WTC11 (cell line): ENCODE measurements at regions not wholly inside any gene's neighbourhood (a gene's known extent, or its start where the extent isn't known, plus 50 kb on each side); places are given as distances from the start of the nearest gene placed in this dataset.
A peak's percentile ranks its signal among the peaks of the same experiment; 100 is the strongest.

Source experiments
- ATAC-seq: fragments of 200-7000 bp; cut with Tn5 transposase; 2 replicates; pipeline ENCODE4 v1.10.0; 2021; ENCODE audit warnings: mild to moderate bottlenecking, moderate library complexity
- CTCF ChIA-PET: fragments of 300-600 bp; sonication (Branson Sonifier 250); formaldehyde crosslinking; loops from one replicate; lab custom pipeline; 2021; ENCODE audit warnings: antibody characterized with exemption; lab: Charles Lee
- POLR2A ChIA-PET: fragments of 350-600 bp; sonication (Branson Sonifier 250); formaldehyde crosslinking; loops from one replicate; lab custom pipeline; 2021; ENCODE audit warnings: antibody characterized with exemption; lab: Charles Lee
- DNase-seq: peaks from one replicate; pipeline ENCODE4 v3.0.0; 2021; ENCODE audit warnings: low spot score
- H3K27ac Mint-ChIP-seq: 2 replicates; pipeline ENCODE4 v1.8.0; 2021; ENCODE audit warnings: mixed read lengths
- H3K27me3 Mint-ChIP-seq: 2 replicates; pipeline ENCODE4 v1.8.0; 2021; ENCODE audit warnings: low read depth, mild to moderate bottlenecking, moderate library complexity, mixed read lengths
- H3K36me3 Mint-ChIP-seq: 2 replicates; pipeline ENCODE4 v1.8.0; 2021; ENCODE audit warnings: mixed read lengths
- H3K4me1 Mint-ChIP-seq: 2 replicates; pipeline ENCODE4 v1.8.0; 2022; ENCODE audit warnings: mixed read lengths
- H3K4me3 Mint-ChIP-seq: 2 replicates; pipeline ENCODE4 v1.8.0; 2021; ENCODE audit warnings: mild to moderate bottlenecking, moderate library complexity, mixed read lengths
- H3K9me3 Mint-ChIP-seq: 2 replicates; pipeline ENCODE4 v1.8.0; 2021; ENCODE audit warnings: mixed read lengths
- CREM ChIP-seq: sonication (generic); formaldehyde crosslinking; IDR thresholded peaks from 2 replicates; pipeline ENCODE4 v1.8.1; 2022; ENCODE audit warnings: mild to moderate bottlenecking, missing genetic modification reagents, moderate library complexity
- EMX1 ChIP-seq: fragments of 250-450 bp; sonication (Bioruptor Pico); IDR thresholded peaks from 2 replicates; pipeline ENCODE4 v1.8.0; 2021; ENCODE audit warnings: mild to moderate bottlenecking
- ETV6 ChIP-seq: sonication (generic); formaldehyde crosslinking; IDR thresholded peaks from 2 replicates; pipeline ENCODE4 v1.8.1; 2022; ENCODE audit warnings: mild to moderate bottlenecking, missing genetic modification reagents
- FOXP1 ChIP-seq: sonication (generic); formaldehyde crosslinking; IDR thresholded peaks from 2 replicates; pipeline ENCODE4 v1.8.0; 2022; ENCODE audit warnings: missing genetic modification reagents, mild to moderate bottlenecking, moderate library complexity, borderline replicate concordance
- GABPB1 ChIP-seq: sonication (generic); formaldehyde crosslinking; IDR thresholded peaks from 2 replicates; pipeline ENCODE4 v1.8.1; 2023; ENCODE audit warnings: mild to moderate bottlenecking, missing genetic modification reagents
- GTF2I ChIP-seq: fragments of 250-450 bp; sonication (Bioruptor Pico); conservative IDR thresholded peaks from 2 replicates; pipeline ENCODE4 v1.4.0; 2021; ENCODE audit warnings: mild to moderate bottlenecking
- HMGA2 ChIP-seq: fragments of 250-450 bp; sonication (Bioruptor Pico); IDR thresholded peaks from 2 replicates; pipeline ENCODE4 v1.4.0; 2021; ENCODE audit warnings: mild to moderate bottlenecking, moderate library complexity
- IRF2 ChIP-seq: sonication (generic); formaldehyde crosslinking; IDR thresholded peaks from 2 replicates; pipeline ENCODE4 v1.8.0; 2022; ENCODE audit warnings: low read depth, missing genetic modification reagents, borderline replicate concordance
- MXD4 ChIP-seq: fragments of 250-450 bp; sonication (Bioruptor Pico); IDR thresholded peaks from 2 replicates; pipeline ENCODE4 v1.8.0; 2021; ENCODE audit warnings: mild to moderate bottlenecking, moderate library complexity, borderline replicate concordance
- NFATC4 ChIP-seq: fragments of 250-450 bp; sonication (Bioruptor Pico); IDR thresholded peaks from 2 replicates; pipeline ENCODE4 v1.9.0; 2021; ENCODE audit warnings: mild to moderate bottlenecking
- NFE2L1 ChIP-seq: sonication (generic); formaldehyde crosslinking; IDR thresholded peaks from 2 replicates; pipeline ENCODE4 v1.8.1; 2023; ENCODE audit warnings: missing genetic modification reagents
- OVOL2 ChIP-seq: fragments of 250-450 bp; sonication (Bioruptor Pico); IDR thresholded peaks from 2 replicates; pipeline ENCODE4 v1.9.0; 2021; ENCODE audit warnings: mild to moderate bottlenecking, borderline replicate concordance
- SMAD4 ChIP-seq: sonication (generic); formaldehyde crosslinking; IDR thresholded peaks from 2 replicates; pipeline ENCODE4 v1.8.0; 2022; ENCODE audit warnings: mild to moderate bottlenecking, missing genetic modification reagents
- TEAD1 ChIP-seq: sonication (generic); formaldehyde crosslinking; IDR thresholded peaks from 2 replicates; pipeline ENCODE4 v1.8.0; 2022; ENCODE audit warnings: mild to moderate bottlenecking, missing genetic modification reagents
- TP53 ChIP-seq: sonication (generic); formaldehyde crosslinking; IDR thresholded peaks from 2 replicates; pipeline ENCODE4 v1.8.1; 2023; ENCODE audit warnings: mild to moderate bottlenecking, missing genetic modification reagents
- ZNF416 ChIP-seq: fragments of 250-450 bp; sonication (Bioruptor Pico); IDR thresholded peaks from 2 replicates; pipeline ENCODE4 v1.9.0; 2021; ENCODE audit warnings: mild to moderate bottlenecking, inconsistent platforms
- ZSCAN18 ChIP-seq: fragments of 250-450 bp; sonication (Bioruptor Pico); IDR thresholded peaks from 2 replicates; pipeline ENCODE4 v2.1.2; 2022; ENCODE audit warnings: mild to moderate bottlenecking, moderate library complexity
- TF ChIP-seq, protein P1 (sequence below): sonication (generic); formaldehyde crosslinking; IDR thresholded peaks from 2 replicates; pipeline ENCODE4 v1.8.1; 2023; ENCODE audit warnings: mild to moderate bottlenecking, missing genetic modification reagents, moderate library complexity
- TF ChIP-seq, protein P2 (sequence below): fragments of 250-450 bp; sonication (Bioruptor Pico); IDR thresholded peaks from 2 replicates; pipeline ENCODE4 v1.9.0; 2021; ENCODE audit warnings: moderate library complexity, mild to moderate bottlenecking, inconsistent platforms, borderline replicate concordance
- TF ChIP-seq, protein P3 (sequence below): sonication (generic); formaldehyde crosslinking; IDR thresholded peaks from 2 replicates; pipeline ENCODE4 v1.8.0; 2023; ENCODE audit warnings: mild to moderate bottlenecking, missing genetic modification reagents

DNA sequence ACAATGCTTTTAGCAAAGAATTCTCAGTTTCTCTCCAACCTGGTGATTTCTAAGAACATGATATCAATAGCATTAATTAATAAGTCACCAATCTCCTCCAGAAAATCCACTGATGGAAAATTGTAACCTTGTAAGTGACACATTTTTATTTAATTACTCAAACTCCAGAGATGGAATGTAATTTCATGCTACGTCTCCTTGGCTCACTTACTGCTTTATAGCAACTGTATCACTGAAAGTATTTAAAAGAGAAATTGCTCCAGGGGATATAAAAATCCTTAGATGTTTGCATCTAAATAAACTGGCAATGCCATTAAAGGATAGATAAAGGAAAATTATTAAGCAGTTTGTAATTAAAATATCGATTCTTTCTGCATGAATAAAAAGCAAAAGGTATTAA, 325.4 kb downstream of the TSN start:
- TF ChIP-seq IRF2 (CRISPR knock-in tag) (no peak), FOXP1 (CRISPR knock-in tag) (no peak), NFATC4 (CRISPR knock-in tag) (no peak), MXD4 (CRISPR knock-in tag) (no peak)
- H3K36me3 Mint-ChIP-seq: no peaks in the 10 kb centered on the region
- no peak for DNase-seq
- H3K27me3 Mint-ChIP-seq: no peaks in the 10 kb centered on the region
- ChIA-PET POLR2A (no interaction called here), CTCF (interaction anchor here (0.9 kb wide), 1 partner anchor 724 kb away, joined by 3 read pairs; no protein-coding TSS in a partner anchor)
- no peaks in the 10 kb centered on the region for H3K9me3 Mint-ChIP-seq
- H3K4me1 Mint-ChIP-seq: peaks cover 18% of the 10 kb centered on the region
- H3K4me3 Mint-ChIP-seq: no peak overlapping the region
- no peak for ATAC-seq
- H3K27ac Mint-ChIP-seq: no peak overlapping the region

GRCh38 chr2:122081751-122082150, 326.3 kb downstream of the TSN start:
- Mint-ChIP-seq H3K9me3 (no peaks in the 10 kb centered on the region), H3K27ac (no peak overlapping the region), H3K36me3 (no peaks in the 10 kb centered on the region), H3K4me1 (peaks cover 18% of the 10 kb centered on the region)
- ATAC-seq: peak; percentile 79
- POLR2A ChIA-PET: no interaction called here
- no peak for DNase-seq
- TF ChIP-seq ZSCAN18 (CRISPR knock-in tag) (no peak), TEAD1 (no peak), ETV6 (no peak), GABPB1 (CRISPR knock-in tag) (no peak), SMAD4 (CRISPR knock-in tag) (no peak), EMX1 (CRISPR knock-in tag) (no peak), TP53 (CRISPR knock-in tag) (no peak), CREM (CRISPR knock-in tag) (no peak), GTF2I (CRISPR knock-in tag) (no peak), OVOL2 (CRISPR knock-in tag) (no peak)
- TF ChIP-seq, protein P1, sequence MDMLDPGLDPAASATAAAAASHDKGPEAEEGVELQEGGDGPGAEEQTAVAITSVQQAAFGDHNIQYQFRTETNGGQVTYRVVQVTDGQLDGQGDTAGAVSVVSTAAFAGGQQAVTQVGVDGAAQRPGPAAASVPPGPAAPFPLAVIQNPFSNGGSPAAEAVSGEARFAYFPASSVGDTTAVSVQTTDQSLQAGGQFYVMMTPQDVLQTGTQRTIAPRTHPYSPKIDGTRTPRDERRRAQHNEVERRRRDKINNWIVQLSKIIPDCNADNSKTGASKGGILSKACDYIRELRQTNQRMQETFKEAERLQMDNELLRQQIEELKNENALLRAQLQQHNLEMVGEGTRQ (CRISPR knock-in tag): no peak
- TF ChIP-seq, protein P2, sequence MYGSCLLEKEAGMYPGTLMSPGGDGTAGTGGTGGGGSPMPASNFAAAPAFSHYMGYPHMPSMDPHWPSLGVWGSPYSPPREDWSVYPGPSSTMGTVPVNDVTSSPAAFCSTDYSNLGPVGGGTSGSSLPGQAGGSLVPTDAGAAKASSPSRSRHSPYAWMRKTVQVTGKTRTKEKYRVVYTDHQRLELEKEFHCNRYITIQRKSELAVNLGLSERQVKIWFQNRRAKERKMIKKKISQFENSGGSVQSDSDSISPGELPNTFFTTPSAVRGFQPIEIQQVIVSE: no peak
- TF ChIP-seq, protein P3, sequence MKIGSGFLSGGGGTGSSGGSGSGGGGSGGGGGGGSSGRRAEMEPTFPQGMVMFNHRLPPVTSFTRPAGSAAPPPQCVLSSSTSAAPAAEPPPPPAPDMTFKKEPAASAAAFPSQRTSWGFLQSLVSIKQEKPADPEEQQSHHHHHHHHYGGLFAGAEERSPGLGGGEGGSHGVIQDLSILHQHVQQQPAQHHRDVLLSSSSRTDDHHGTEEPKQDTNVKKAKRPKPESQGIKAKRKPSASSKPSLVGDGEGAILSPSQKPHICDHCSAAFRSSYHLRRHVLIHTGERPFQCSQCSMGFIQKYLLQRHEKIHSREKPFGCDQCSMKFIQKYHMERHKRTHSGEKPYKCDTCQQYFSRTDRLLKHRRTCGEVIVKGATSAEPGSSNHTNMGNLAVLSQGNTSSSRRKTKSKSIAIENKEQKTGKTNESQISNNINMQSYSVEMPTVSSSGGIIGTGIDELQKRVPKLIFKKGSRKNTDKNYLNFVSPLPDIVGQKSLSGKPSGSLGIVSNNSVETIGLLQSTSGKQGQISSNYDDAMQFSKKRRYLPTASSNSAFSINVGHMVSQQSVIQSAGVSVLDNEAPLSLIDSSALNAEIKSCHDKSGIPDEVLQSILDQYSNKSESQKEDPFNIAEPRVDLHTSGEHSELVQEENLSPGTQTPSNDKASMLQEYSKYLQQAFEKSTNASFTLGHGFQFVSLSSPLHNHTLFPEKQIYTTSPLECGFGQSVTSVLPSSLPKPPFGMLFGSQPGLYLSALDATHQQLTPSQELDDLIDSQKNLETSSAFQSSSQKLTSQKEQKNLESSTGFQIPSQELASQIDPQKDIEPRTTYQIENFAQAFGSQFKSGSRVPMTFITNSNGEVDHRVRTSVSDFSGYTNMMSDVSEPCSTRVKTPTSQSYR: no peak
- TF ChIP-seq, all 79 proteins: peak for 0
- CTCF ChIA-PET: interaction anchor here (0.9 kb wide), 1 partner anchor 725 kb away, joined by 3 read pairs; no protein-coding TSS in a partner anchor
- H3K27me3 Mint-ChIP-seq: no peaks in the 10 kb centered on the region
- H3K4me3 Mint-ChIP-seq: no peak overlapping the region

DNA sequence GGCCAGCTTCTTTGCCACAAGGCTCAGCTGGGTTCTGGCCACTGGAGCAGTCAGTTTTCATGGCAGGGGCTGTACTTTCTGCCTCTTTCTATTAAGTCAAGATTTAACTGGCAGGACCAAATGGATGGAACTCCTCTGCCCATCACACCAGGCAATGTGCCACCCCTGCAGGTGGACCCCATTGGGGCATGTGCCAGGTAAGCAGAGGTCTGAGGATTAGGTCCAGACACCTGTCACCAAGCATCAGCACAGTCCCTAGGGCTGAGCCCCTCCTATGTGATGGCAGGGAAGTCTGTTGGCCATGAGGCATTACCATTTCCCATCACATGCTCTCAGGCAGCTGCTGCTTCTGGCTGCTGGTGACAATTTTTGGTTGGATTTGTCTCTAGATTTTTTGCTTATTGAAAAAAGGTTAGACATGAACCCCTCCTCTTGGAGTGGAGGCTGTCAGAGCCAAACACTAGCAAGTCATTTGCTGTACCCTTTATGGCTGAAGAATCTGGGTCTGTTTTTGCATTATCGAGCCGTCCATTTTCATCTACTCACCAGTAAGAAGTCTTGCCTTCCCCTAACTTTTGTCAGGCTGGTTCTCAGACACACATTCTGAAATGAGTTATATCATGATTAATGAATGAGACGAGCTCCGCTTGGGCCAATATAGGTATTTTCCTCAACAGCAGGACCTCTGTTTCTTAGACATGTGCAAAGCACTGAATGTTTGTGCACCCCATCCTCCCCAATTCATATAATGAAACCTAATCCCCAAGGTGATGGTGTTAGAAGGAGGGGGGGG, 328.0 kb downstream of the TSN start:
- no peaks in the 10 kb centered on the region for H3K27me3 Mint-ChIP-seq
- H3K4me3 Mint-ChIP-seq: no peak overlapping the region
- TF ChIP-seq HMGA2 (CRISPR knock-in tag): no peak
- TF ChIP-seq ZNF416 (CRISPR knock-in tag): no peak
- no peak for TF ChIP-seq FOXP1 (CRISPR knock-in tag)
- no peak for TF ChIP-seq NFE2L1 (CRISPR knock-in tag)
- H3K9me3 Mint-ChIP-seq: 0 out of 2 replicates have a peak, but pooled peaks cover 4% of the 10 kb centered on the region
- H3K27ac Mint-ChIP-seq: no peak overlapping the region
- ChIA-PET POLR2A (no interaction called here), CTCF (no interaction called here)
- DNase-seq (no peak), ATAC-seq (no peak)
- no peaks in the 10 kb centered on the region for H3K36me3 Mint-ChIP-seq
- H3K4me1 Mint-ChIP-seq: peaks cover 18% of the 10 kb centered on the region
